Upper lobe of left lung (tissue), 4 donors: ENCODE measurements at regions not wholly inside any gene's neighbourhood (a gene's known extent, or its start where the extent isn't known, plus 50 kb on each side); places are given as distances from the start of the nearest gene placed in this dataset.

ENCODE experiments used
- CTCF ChIP-seq, 6 experiments: fragments of 450-650 bp in 4 of 6; fragments of 200-600 bp in 2 of 6; sonication (generic) in 2 of 6; IDR thresholded peaks; one replicate each; pipeline ENCODE4 v1.5.1; 2016 to 2019; ENCODE audit warnings: antibody characterized with exemption in 6 of 6
- POLR2A ChIP-seq, 4 donors: fragments of 450-650 bp; IDR thresholded peaks; one replicate each; pipeline ENCODE4 v1.5.1; 2016 to 2017; ENCODE audit warnings: antibody characterized with exemption in 4 of 4, mild to moderate bottlenecking in 2 of 4

GRCh38 chr11:11206484-11206883, 146.6 kb downstream of the CSNK2A3 start:
- TF ChIP-seq CTCF (IDR thresholded peaks at IDR 0.05) = no peak
- TF ChIP-seq POLR2A (IDR thresholded peaks at IDR 0.05) = no peak
